Right atrium auricular region (tissue), 2 donors: ENCODE measurements at regions not wholly inside any gene's neighbourhood (a gene's known extent, or its start where the extent isn't known, plus 50 kb on each side); places are given as distances from the start of the nearest gene placed in this dataset.

Experiments used
- DNase-seq: peaks from one replicate; pipeline ENCODE4 v3.0.0-alpha.2; 2019; ENCODE audit warnings: low spot score
- H3K27ac ChIP-seq, 2 donors: fragments of 200-600 bp; sonication (generic); 1 replicate in 1 of 2; 2 replicates in 1 of 2; pipeline ENCODE4 v1.5.1; 2016 to 2019
- H3K27me3 ChIP-seq, 2 donors: fragments of 200-600 bp; sonication (generic); one replicate each; pipeline versions ENCODE4 v1.5.1 to v1.6.0; 2017 to 2019
- H3K36me3 ChIP-seq: fragments of 200-600 bp; sonication (generic); one replicate; pipeline ENCODE4 v1.5.1; 2016
- H3K4me1 ChIP-seq, 2 donors: fragments of 200-600 bp; sonication (generic); one replicate each; pipeline versions ENCODE4 v1.5.1 to v1.6.0; 2017 to 2019
- H3K4me3 ChIP-seq, 2 donors: fragments of 200-600 bp; sonication (generic); 1 replicate in 1 of 2; 2 replicates in 1 of 2; pipeline ENCODE4 v1.5.1; 2017 to 2019; ENCODE audit warnings: mild to moderate bottlenecking in 1 of 2, moderate library complexity in 1 of 2
- H3K9me3 ChIP-seq, 2 donors: fragments of 200-600 bp; sonication (generic); one replicate each; pipeline ENCODE4 v1.5.1; 2019
- CTCF ChIP-seq, 2 donors: fragments of 200-600 bp; sonication (generic); IDR thresholded peaks; one replicate each; pipeline ENCODE4 v1.5.1; 2019; ENCODE audit warnings: antibody characterized with exemption in 2 of 2

- Histone ChIP-seq H3K27me3 (no peaks in the 10 kb centered on the region), H3K36me3 (no peaks in the 10 kb centered on the region), H3K9me3 (no peaks in the 10 kb centered on the region), H3K4me1 (no peaks in the 10 kb centered on the region), H3K4me3 (no peak overlapping the region), H3K27ac (no peak overlapping the region)
- no peak for DNase-seq
- no peak for TF ChIP-seq CTCF (IDR thresholded peaks at IDR 0.05)
Observed at GRCh38 chr11:106479646-106480045, 402.2 kb downstream of the AASDHPPT start.

GRCh38 chr11:106480581-106481190 is 403.2 kb downstream of the AASDHPPT start:
- Histone ChIP-seq H3K4me1 (no peaks in the 10 kb centered on the region), H3K27me3 (no peaks in the 10 kb centered on the region), H3K36me3 (no peaks in the 10 kb centered on the region), H3K4me3 (no peak overlapping the region), H3K9me3 (no peaks in the 10 kb centered on the region), H3K27ac (no peak overlapping the region)
- no peak for TF ChIP-seq CTCF (IDR thresholded peaks at IDR 0.05)
- no peak for DNase-seq

GRCh38 chr11:106482917-106483785 is 405.7 kb downstream of the AASDHPPT start:
- no peaks in the 10 kb centered on the region for H3K27me3 ChIP-seq
- no peak overlapping the region for H3K27ac ChIP-seq
- no peak overlapping the region for H3K4me3 ChIP-seq
- H3K4me1 ChIP-seq: no peaks in the 10 kb centered on the region
- DNase-seq: no peak
- TF ChIP-seq CTCF (IDR thresholded peaks at IDR 0.05): no peak
- H3K9me3 ChIP-seq: no peaks in the 10 kb centered on the region
- no peaks in the 10 kb centered on the region for H3K36me3 ChIP-seq

- Histone ChIP-seq H3K27ac (no peak overlapping the region), H3K27me3 (no peaks in the 10 kb centered on the region), H3K4me1 (no peaks in the 10 kb centered on the region), H3K4me3 (no peak overlapping the region), H3K36me3 (no peaks in the 10 kb centered on the region), H3K9me3 (no peaks in the 10 kb centered on the region)
- no peak for DNase-seq
- no peak for TF ChIP-seq CTCF (IDR thresholded peaks at IDR 0.05)
Observed at GRCh38 chr11:106491751-106492150, 414.3 kb downstream of the AASDHPPT start.

- Histone ChIP-seq H3K9me3 (no peaks in the 10 kb centered on the region), H3K27me3 (no peaks in the 10 kb centered on the region), H3K36me3 (no peaks in the 10 kb centered on the region), H3K4me1 (no peaks in the 10 kb centered on the region), H3K27ac (no peak overlapping the region), H3K4me3 (no peak overlapping the region)
- DNase-seq: no peak
- TF ChIP-seq CTCF (IDR thresholded peaks at IDR 0.05): no peak
Observed at GRCh38 chr11:106493751-106494150, 416.3 kb downstream of the AASDHPPT start.
